GM19455 (cell line): ENCODE measurements at regions not wholly inside any gene's neighbourhood (a gene's known extent, or its start where the extent isn't known, plus 50 kb on each side); places are given as distances from the start of the nearest gene placed in this dataset.
"Not testable (repeated sequence)": the region's sequence is repeated elsewhere in the genome, so short reads cannot be mapped to it uniquely, and the experiment has no call there.

Experiments used
- ATAC-seq: cut with Tn5 transposase; IDR thresholded peaks from one replicate; pipeline ENCODE4 v1.9.1; 2021; ENCODE audit not compliant: unreplicated experiment

DNA sequence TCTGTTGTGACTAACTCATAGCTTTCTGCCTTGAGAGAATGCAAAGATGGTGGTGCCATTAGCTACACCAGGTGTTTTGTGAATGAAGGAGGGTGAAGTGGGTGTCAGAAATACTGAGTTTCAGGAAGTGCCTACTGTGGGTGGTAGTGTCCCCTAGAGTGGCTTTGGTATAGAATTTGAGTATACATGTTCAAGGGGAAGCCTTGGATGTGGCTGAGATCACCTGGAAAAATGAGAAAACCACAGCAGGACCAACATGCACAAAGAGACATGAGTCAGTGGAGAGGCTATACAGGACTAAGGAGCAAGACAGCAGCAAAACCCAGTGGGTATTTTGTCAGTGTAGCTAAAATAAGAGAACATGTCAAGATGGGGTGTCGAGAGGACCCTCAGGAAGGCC lies 204.3 kb upstream of the TBL1X start:
- no peak for ATAC-seq

DNA sequence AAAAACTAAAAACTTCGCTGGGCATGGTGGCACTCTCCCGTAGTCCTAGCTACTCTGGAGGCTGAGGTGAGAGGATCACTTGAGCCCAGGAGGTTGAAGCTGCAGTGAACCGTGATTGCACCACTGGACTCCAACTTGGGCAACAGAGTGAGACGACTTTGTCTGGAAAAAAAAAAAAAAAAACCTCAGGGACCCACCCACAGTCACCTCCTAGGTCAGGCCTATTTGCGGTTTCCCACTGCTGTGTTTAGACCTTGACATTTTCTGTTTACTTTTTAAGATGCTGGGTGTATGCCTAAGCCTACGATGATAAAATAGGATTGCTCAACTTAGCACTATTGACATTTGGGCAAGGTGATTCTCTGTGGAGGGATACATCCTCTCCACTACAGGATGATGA lies 197.4 kb upstream of the TBL1X start:
- ATAC-seq = no peak

DNA sequence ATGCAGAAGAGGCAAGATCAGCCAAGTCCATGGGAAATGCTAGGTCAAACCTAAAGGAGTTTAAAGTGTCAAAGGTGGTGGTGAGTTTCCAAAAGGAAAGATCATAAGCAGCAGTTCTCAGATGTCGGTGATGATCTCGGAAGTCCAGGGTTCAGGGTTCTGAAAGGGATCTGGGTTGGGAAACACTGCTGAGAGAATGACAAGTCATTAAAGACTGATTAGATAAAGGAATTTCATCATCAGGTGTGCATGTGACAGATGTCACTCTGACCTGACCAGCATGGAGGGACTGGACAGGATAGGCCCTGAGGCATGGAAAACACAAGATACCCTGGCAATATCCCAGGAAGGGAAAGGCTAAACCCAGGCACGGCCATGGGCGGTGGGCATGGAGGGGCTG lies 195.7 kb upstream of the TBL1X start:
- no peak for ATAC-seq

- no peak for ATAC-seq
Observed at GRCh38 chrX:9271789-9272525, 192.9 kb upstream of the TBL1X start.

GRCh38 chrX:9273744-9274143 lies 191.1 kb upstream of the TBL1X start:
- ATAC-seq = no peak

GRCh38 chrX:9278475-9279233 lies 186.2 kb upstream of the TBL1X start:
- ATAC-seq = no peak

- ATAC-seq = no peak
Observed at GRCh38 chrX:9279234-9279544, 185.7 kb upstream of the TBL1X start.

DNA sequence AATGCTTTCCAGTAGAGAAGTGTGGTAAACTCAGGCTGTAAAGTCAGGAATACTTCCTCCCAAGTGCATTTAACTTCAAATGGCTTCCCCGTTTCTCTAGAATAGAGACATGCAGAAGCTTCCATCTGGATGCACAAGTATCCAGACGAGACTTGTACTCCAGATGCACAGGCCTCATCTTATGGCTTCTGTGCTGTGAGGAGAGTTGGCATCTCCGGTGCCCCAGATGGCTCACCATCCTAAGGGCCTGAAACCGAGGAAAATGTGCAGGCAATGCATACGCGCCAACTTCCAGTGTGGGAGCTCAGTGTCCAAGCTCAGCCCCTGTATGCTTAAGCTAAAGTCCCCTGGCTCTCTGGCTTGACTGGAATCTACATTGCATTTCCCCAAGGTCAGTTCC lies 184.0 kb upstream of the TBL1X start:
- no peak for ATAC-seq

- no peak for ATAC-seq
Observed at GRCh38 chrX:9282325-9282724, 182.5 kb upstream of the TBL1X start.

DNA sequence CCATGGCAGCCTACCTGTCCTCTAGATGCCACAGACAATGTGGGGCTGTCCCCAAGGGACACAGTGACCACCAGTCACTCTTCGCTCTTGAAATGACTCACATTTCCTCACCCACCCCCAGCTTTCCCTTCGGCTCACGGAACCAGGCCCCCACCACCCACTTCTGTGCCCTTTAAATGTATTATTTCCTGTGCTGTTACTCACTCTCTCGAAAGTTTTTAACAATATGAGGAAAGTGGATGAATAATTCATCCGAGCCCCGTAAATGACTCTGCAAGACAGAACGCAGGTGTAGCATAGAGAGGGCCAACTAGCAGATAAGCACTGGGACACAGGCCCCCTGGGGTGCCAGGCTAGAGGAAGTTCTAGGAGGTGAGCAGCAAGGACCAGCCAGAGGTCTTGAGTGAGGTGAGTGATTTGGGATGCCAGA lies 179.5 kb upstream of the TBL1X start:
- ATAC-seq = no peak

DNA sequence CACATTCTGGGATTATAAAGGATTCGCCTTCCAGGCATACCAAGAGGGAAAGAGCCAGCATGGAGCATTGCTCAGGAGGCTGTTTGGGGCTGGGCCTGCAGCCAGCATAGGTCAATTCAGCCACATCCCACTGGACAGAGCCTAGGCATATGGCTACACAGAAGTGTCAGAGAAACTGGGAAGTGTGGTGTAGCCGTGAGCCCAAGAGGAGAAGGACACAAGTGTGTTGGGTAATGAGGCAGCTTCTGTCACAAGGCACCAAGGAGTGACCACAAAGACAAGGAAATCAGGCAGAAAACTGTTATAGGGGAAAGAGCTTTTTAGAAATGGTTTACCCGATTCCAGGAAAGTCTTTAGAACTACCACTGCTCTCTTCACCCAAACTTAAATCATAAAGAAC lies 178.6 kb upstream of the TBL1X start:
- no peak for ATAC-seq

GRCh38 chrX:9291629-9292028 lies 173.2 kb upstream of the TBL1X start:
- no peak for ATAC-seq

- no peak for ATAC-seq
Observed at GRCh38 chrX:9293051-9293496, 171.8 kb upstream of the TBL1X start.

- no peak for ATAC-seq
Observed at GRCh38 chrX:9293903-9294302, 171.0 kb upstream of the TBL1X start.

DNA sequence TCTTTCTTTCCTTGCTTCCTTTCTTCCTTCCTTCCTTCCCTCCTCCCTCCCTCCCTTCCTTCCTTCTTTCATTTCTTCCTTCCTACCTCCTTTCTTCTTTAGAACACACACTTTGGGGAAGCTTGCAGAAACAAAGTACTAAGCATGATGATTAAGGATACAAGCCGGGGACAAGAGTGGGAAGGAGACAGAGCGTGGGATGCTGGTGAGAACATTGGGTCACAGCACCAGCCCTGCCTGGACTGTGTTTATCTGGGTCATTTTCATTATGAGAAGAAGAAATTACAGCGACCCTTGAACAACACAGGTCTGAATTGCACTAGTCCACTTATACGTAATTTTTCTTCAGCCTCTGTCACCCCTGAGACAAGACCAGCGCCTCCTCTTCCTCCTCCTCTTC lies 169.3 kb upstream of the TBL1X start:
- no peak for ATAC-seq

DNA sequence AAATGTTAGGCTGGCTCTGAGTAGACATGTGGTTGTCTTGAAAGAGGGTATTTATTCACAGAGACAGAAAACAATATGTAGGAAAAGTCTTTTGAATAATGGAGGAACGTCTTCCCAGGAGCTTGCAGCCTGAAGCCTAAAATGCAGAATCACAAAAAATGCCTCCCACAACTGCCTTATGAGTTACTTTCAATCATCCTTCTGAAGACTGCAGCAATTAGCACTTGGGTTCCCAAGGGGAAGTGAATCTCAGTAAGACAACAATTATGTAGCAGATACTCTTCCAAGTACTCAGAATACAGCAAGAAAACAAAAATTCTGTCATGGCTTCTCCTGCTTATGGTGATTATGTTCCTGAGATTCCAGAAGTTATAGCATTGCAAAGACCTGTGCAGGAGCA lies 166.6 kb upstream of the TBL1X start:
- ATAC-seq = no peak

DNA sequence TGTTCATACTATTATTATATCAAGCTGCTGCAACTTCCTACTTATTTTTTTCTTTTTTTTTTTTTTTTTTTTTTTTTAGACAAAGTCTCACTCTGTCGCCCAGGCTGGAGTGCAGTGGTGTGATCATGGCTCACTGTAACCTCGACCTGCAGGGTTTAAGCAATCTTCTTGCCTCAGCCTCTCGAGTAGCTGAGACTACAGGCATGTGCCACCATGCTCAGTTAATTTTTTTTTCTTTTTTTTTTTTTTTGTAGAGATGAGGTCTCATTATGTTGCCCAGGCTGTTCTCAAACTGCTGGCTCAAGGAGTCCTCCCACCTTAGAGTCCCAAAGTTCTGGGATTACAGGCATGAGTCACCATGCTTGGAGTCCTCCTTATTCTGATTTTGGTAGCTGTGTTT lies 165.2 kb upstream of the TBL1X start:
- ATAC-seq = not testable (repeated sequence)

DNA sequence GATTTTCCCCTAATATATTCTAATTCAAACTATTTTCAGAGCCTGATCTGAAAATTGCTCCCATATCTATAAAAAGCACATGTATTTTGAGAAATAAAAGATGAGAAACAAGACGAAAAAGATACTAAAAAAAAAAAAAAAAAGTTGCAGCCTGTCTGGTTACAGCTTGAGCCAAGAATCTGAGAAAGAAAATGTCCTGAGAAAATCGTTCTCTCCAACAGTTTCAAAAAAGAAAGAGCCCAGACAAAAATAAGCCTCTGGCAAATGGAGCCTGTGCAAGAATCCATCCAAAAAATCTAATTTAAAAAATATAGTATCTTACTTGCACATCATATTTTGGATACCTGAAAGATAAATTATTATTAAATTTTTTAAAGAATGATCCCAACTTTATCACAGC lies 163.0 kb upstream of the TBL1X start:
- ATAC-seq = no peak

DNA sequence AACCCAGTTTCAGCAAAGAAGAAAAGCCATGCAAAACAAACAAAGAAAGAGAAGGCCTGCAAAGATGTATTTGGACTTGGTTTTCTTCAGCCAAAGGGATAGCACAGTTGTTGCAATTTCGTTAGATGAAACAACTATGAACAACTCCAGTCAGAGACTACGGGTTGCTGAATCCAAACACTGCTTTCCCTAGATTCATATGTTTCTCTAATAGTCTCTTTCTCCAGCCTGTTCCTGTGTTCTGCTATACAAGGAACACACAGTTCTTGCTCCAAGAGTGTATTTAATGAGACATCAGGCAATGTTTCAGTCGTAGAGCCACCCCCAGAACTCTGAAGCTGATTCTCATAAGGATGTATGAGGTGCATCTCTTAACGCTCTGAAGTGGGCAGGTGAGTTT lies 162.5 kb upstream of the TBL1X start:
- no peak for ATAC-seq

DNA sequence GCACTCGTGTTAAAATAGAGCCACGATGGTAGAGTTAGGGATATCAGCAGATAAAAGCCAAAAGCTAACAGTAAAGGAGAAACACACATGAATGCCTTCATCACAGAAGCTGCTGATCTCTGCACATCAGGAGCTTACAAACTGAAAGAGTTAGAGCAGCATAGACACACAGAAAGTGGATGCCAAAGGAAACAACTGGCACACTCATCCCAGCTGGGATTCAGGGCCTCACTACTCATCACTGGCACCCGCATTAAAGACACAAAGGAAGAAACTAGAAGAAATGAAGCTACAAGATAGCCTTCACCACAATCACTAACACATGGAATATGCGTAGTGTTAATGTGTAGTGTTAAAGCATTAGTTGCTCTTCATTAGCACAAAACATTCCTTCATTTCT lies 156.4 kb upstream of the TBL1X start:
- ATAC-seq = no peak

DNA sequence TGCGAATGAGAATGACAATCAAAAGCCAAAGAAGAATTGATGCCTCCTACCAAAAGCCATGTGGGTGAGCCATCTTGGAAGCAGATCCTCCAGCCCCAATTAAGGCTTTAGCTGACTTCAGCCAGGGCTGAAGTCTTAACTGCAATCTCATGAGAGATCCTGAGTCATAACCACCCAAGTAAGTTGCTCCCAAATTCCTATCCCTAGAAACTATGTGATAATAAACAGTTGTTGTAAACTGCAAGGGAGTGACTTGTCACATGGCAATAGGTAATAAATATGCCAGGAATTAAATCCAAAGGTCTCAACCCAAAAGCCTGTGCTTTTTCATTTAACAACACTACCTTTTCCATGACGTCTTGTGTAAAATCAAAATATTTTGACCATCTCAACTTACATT lies 154.2 kb upstream of the TBL1X start:
- ATAC-seq = no peak

- ATAC-seq = no peak
Observed at GRCh38 chrX:9311421-9312160, 153.3 kb upstream of the TBL1X start.
